ENCODE measurements at regions not wholly inside any gene's neighbourhood (a gene's known extent, or its start where the extent isn't known, plus 50 kb on each side); places are given as distances from the start of the nearest gene placed in this dataset.

DNA sequence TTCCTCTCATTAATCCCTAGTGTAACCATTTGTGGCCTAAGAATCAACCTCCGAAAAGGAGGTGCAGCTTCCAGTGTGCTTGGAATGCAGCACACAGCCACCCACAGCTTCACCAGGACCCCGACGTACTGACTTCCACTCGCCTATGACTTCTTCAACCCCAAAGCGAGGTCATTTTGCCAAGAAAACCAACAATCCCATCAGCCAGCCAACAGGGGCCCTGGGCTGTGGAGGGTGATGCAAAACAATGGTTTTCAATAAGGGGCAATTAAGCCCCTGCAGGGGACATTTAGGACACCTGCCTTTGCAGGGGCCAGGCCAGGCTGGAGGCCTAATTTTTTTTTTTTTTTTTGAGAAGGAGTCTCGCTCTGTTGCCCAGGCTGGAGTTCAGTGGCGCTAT is 158.1 kb upstream of the SKOR2 start:
- DNase-seq (ENCODE audit: low read depth) = no peak
- H3K4me3 ChIP-seq (ENCODE audit: low read depth, low read length) = no peak overlapping the region
- TF ChIP-seq, protein P1, sequence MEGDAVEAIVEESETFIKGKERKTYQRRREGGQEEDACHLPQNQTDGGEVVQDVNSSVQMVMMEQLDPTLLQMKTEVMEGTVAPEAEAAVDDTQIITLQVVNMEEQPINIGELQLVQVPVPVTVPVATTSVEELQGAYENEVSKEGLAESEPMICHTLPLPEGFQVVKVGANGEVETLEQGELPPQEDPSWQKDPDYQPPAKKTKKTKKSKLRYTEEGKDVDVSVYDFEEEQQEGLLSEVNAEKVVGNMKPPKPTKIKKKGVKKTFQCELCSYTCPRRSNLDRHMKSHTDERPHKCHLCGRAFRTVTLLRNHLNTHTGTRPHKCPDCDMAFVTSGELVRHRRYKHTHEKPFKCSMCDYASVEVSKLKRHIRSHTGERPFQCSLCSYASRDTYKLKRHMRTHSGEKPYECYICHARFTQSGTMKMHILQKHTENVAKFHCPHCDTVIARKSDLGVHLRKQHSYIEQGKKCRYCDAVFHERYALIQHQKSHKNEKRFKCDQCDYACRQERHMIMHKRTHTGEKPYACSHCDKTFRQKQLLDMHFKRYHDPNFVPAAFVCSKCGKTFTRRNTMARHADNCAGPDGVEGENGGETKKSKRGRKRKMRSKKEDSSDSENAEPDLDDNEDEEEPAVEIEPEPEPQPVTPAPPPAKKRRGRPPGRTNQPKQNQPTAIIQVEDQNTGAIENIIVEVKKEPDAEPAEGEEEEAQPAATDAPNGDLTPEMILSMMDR (IDR thresholded peaks at IDR 0.05; ENCODE audit: control insufficient read depth, extremely low read depth, insufficient read depth) = no peak

DNA sequence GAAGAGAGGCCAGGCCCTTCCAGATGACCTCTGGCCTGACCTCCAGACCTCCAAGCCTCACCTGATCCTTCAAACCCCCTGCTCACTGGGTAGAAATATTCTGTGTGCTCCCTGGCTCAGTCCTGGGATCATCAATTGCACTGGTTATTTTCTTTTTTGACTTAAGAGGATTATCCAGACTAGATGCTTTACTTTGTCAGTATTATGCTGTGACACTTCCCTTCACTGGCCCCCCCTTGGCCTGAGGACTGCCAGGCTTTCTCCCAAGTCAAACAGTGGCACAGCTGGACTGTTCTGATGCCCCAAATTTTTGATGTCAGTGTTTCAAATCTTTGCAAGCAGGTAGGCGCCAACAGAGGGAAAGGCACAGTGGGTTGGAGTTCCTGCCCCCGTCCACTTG is 156.3 kb upstream of the SKOR2 start:
- TF ChIP-seq, protein P1 (IDR thresholded peaks at IDR 0.05; ENCODE audit: control insufficient read depth, extremely low read depth, insufficient read depth) = no peak
- H3K4me3 ChIP-seq (ENCODE audit: low read depth, low read length) = no peak overlapping the region
- DNase-seq (ENCODE audit: low read depth) = no peak

DNA sequence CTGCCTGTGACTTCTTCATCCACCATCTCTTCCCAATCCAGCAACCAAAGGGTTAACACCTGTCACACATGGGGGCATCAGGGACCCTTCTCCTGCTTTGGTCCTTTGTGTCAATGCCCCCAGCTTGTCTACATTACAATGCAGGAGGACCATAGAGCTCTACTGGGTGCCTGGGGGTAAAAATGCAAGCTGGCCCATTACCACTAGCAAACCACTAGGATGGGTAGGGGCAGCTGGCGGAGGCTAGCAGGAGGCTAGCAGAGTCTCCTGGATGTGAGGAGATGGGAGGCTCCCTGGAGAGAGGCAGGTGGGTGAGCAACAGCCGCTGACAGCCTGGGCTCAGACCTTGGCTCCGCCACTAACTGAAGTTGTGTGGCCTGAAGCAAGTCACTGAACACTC is 153.4 kb upstream of the SKOR2 start:
- DNase-seq (ENCODE audit: low read depth) = no peak
- no peak overlapping the region for H3K4me3 ChIP-seq (ENCODE audit: low read depth, low read length)
- TF ChIP-seq, protein P1 (IDR thresholded peaks at IDR 0.05; ENCODE audit: control insufficient read depth, extremely low read depth, insufficient read depth) = no peak

DNA sequence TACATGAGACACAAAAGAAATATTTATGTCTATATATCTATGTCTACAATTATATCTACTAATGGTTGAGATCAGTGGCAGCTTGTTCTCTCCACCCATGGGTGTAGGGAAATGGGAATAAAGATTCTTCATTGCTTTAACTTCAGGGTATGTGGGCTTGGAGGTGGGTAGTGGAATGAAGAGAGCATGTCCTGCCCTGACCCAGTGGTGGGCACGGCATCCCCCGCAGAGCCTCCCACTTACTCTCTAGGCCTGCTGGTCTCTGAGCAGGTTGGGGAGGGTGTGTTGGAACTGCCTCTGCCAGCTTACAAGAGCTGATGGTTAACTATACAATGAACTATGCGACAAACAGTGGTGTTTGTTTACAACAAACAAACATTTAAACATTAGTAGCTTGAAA is 152.5 kb upstream of the SKOR2 start:
- no peak overlapping the region for H3K4me3 ChIP-seq (ENCODE audit: low read depth, low read length)
- no peak for DNase-seq (ENCODE audit: low read depth)
- TF ChIP-seq, protein P1 (IDR thresholded peaks at IDR 0.05; ENCODE audit: control insufficient read depth, extremely low read depth, insufficient read depth) = no peak

DNA sequence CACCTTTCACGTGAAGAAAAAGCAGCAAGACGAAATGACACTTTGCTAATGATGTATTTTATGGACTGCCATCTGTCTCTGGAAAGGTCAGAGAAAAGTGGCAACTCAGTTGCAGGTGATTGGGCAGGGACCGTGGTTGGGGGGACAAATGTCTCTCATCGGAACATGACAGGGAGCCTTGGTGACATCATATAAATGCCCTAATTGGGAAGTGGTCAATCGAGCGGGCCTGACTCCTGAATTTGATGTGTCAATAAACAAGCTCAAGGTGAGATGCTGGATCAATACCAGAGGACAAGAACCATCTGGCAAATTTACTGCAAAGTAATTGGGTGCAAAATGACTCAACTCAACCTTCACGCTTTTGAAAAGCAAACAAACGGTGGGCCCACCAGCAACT is 151.9 kb upstream of the SKOR2 start:
- no peak for DNase-seq (ENCODE audit: low read depth)
- H3K4me3 ChIP-seq (ENCODE audit: low read depth, low read length) = no peak overlapping the region
- TF ChIP-seq, protein P1 (IDR thresholded peaks at IDR 0.05; ENCODE audit: control insufficient read depth, extremely low read depth, insufficient read depth) = no peak

DNA sequence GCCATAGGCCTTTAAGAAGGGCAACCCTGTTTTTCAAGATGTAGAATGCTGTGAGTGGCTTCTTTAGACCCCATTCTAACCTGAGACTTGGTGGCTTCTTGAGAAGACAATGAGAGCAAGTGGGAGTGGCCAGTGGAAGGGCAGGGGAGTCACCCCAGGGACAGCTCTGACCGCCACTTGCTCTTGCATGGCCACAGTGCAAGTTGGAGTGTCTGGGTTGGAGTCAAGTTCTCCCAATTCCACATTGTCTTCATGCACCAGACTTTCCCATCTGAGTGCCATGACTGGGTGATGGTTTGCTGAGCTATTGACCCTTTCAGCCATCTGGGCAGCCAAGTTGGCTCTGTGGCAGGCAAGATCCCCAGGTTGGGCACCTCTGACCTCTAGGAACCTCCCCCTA is 148.0 kb upstream of the SKOR2 start:
- no peak for DNase-seq (ENCODE audit: low read depth)
- H3K4me3 ChIP-seq (ENCODE audit: low read depth, low read length) = no peak overlapping the region
- TF ChIP-seq, protein P1 (IDR thresholded peaks at IDR 0.05; ENCODE audit: control insufficient read depth, extremely low read depth, insufficient read depth) = no peak

DNA sequence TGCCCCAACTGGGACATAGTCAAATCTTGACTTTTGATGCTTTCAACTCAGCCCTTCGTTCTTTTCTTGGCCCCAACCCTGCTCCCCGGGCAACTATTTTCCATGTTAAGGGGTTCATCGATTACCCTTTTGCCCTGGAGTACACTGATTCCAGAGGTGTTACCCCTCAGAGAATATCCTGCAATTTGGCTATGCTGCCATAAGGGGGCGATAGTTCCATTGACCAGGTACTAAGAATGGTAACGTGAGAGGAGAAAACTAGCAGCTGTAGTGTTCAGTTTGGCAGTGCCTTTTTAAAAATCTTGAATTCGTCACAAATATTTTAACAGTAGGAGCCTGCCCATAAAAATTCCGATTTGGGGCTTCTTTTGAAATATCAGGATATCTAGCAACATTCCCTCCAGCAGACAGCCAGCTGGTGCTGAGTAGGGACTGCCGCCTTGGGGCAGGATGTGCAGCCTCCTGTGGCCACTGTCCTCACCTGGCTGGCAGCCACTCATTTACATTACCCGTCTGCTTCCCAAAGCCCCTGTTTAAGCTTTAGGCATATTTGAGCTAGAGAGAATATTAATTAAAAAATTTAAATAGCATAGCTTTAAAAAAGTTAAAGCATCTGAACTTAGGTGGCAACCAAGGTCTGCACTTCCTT is 146.3 kb upstream of the SKOR2 start:
- DNase-seq (ENCODE audit: low read depth) = no peak
- H3K4me3 ChIP-seq (ENCODE audit: low read depth, low read length) = no peak overlapping the region
- TF ChIP-seq, protein P1 (IDR thresholded peaks at IDR 0.05; ENCODE audit: control insufficient read depth, extremely low read depth, insufficient read depth) = peak; percentile 77

Data from LNCaP clone FGC (cell line).